ENCODE measurements at regions not wholly inside any gene's neighbourhood (a gene's known extent, or its start where the extent isn't known, plus 50 kb on each side); places are given as distances from the start of the nearest gene placed in this dataset.

GRCh38 chr2:19139386-19139785 lies 219.0 kb downstream of the OSR1 start:
- no peak for TF ChIP-seq CTCF (IDR thresholded peaks at IDR 0.05; ENCODE audit: low read depth, low read length)
- TF ChIP-seq EZH2phosphoT487 (IDR thresholded peaks at IDR 0.05; ENCODE audit: low read depth), result no peak
